ENCODE measurements at regions not wholly inside any gene's neighbourhood (a gene's known extent, or its start where the extent isn't known, plus 50 kb on each side); places are given as distances from the start of the nearest gene placed in this dataset.

DNA sequence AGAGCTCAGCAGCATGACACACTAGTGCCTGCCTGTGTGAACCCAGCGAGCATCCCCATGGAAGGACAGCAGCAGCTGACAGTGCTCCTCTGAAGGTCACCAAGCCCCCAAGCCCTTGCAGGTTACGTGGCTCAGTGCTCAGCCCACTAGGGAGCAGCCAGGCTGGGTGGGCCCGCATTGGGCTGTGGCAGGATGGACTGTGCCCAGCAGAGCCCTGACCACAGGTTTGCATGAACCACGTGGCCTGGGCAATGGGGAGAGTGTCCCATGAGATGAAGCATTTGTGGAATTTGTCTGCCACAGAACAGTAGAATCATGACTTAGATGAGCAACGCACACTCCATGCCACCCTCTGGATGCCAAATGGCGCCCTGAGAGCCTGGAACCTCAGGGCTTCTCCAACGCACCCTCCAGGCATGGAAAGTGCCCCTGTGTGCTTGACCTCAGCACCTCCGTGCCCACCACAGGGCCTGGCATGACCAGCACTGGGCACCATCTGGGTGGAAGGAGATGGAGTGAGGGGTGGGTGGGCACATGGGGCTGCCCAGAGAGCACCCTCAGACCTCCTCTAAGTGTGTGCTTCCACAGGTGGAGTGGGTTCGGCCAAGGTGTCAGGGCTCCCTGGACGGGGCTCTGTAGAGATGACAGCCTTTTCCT, 216.1 kb upstream of the RAB6C start:
- Histone ChIP-seq H3K36me3 (no peaks in the 10 kb centered on the region), H3K4me1 (ENCODE audit: control insufficient read depth in 1 of 2, insufficient read depth in 1 of 2, low read depth in 1 of 2, low read length in 1 of 2) (peaks cover 0 to 5% of the 10 kb centered on the region in 2 experiments), H3K4me3 (ENCODE audit: low read depth in 1 of 2, low read length in 1 of 2) (no peak overlapping the region), H3K9me3 (no peaks in the 10 kb centered on the region), H3K27ac (no peak overlapping the region), H3K27me3 (peaks cover 7% of the 10 kb centered on the region)
- TF ChIP-seq, protein P1, sequence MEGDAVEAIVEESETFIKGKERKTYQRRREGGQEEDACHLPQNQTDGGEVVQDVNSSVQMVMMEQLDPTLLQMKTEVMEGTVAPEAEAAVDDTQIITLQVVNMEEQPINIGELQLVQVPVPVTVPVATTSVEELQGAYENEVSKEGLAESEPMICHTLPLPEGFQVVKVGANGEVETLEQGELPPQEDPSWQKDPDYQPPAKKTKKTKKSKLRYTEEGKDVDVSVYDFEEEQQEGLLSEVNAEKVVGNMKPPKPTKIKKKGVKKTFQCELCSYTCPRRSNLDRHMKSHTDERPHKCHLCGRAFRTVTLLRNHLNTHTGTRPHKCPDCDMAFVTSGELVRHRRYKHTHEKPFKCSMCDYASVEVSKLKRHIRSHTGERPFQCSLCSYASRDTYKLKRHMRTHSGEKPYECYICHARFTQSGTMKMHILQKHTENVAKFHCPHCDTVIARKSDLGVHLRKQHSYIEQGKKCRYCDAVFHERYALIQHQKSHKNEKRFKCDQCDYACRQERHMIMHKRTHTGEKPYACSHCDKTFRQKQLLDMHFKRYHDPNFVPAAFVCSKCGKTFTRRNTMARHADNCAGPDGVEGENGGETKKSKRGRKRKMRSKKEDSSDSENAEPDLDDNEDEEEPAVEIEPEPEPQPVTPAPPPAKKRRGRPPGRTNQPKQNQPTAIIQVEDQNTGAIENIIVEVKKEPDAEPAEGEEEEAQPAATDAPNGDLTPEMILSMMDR (IDR thresholded peaks at IDR 0.05), result no peak

DNA sequence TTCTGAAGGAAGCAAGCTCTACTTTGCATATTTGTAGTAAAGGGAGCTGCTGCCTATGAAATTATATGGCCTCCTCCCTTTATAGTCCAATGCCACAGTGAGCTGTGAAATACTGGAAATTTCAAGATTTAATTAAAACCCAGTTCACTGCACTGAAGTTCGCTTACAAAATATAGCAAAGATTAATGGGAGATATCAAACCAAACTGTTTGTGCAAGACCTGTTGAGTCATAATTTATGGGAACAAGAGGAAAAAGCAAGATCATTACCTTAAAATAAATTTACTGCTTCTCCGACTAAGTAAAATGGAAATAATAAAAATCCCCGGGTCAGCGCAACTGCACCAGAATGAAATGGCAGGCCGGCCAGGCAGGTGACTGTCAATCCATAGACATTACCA, 215.5 kb upstream of the RAB6C start:
- peaks cover 7% of the 10 kb centered on the region for H3K27me3 ChIP-seq
- H3K9me3 ChIP-seq, result no peaks in the 10 kb centered on the region
- H3K4me3 ChIP-seq (ENCODE audit: low read depth in 1 of 2, low read length in 1 of 2), result no peak overlapping the region
- TF ChIP-seq, protein P1 (IDR thresholded peaks at IDR 0.05), result no peak
- H3K36me3 ChIP-seq, result no peaks in the 10 kb centered on the region
- no peak overlapping the region for H3K27ac ChIP-seq
- H3K4me1 ChIP-seq (ENCODE audit: control insufficient read depth in 1 of 2, insufficient read depth in 1 of 2, low read depth in 1 of 2, low read length in 1 of 2), result peaks cover 0 to 1% of the 10 kb centered on the region in 2 experiments

DNA sequence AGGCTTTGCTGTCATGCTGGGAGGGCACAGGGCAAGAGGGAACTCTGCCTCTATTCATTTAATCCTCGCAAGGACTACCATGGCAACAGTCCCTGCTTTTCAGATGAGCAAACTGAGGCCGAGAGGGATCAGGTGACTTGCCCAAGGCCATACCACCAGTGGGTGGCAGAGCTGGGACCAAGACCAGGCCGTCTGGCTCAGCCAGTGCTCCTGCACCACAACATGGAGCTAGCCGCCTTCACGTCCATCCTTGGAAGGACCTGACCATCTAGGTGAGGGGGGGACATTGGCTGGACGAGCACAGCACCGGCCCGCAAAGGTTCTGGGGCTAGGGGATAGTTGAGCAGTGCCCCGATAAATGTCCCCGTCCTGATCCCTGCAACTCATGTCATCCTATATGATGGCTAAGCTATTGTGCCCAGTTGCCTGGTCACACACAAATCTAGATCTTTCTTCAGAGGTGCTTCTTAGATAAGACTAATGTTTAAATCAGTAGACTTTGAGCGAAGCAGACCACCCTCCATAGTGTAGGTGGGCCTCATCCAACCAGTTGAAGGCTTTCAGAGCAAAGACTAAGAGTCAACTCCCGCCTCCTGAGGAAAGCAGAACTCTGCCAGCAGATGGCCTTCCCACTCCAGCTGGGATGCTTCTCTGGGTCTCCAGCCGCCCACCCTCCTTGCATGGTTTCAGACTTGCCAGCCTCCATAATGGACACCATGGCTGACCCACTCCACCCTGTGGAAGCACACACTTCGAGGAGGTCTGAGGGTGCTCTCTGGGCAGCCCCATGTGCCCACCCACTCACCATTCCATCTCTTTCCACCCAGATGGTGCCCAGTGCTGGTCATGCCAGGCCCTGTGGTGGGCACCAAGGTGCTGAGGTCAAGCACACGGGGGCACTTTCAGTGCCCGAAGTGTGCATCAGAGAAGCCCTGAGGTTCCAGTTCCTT, 214.8 kb upstream of the RAB6C start:
- Histone ChIP-seq H3K9me3 (no peaks in the 10 kb centered on the region), H3K4me1 (ENCODE audit: control insufficient read depth in 1 of 2, insufficient read depth in 1 of 2, low read depth in 1 of 2, low read length in 1 of 2) (no peaks in the 10 kb centered on the region), H3K27ac (no peak overlapping the region), H3K27me3 (peaks cover 7% of the 10 kb centered on the region), H3K4me3 (ENCODE audit: low read depth in 1 of 2, low read length in 1 of 2) (no peak overlapping the region), H3K36me3 (no peaks in the 10 kb centered on the region)
- TF ChIP-seq, protein P1 (IDR thresholded peaks at IDR 0.05), result no peak

DNA sequence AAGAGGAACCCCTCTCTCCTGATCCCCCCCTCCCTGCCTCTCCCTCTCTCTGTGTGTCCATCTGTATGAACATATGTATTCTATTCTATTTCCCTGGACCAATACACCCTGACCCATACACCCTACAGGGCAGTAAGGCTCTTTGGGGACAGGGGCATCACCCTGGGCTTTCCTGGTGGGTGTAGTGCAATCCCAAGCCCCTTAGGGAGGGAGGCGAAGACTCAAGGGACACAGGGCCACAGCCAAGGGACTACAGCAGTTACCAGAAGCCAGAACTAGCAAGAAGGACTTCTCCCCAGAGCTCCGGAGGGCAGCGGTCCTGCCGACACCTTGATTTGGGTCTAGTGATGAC, 214.2 kb upstream of the RAB6C start:
- no peaks in the 10 kb centered on the region for H3K36me3 ChIP-seq
- H3K4me3 ChIP-seq (ENCODE audit: low read depth in 1 of 2, low read length in 1 of 2), result no peak overlapping the region
- H3K27me3 ChIP-seq, result peaks cover 7% of the 10 kb centered on the region
- H3K9me3 ChIP-seq, result no peaks in the 10 kb centered on the region
- H3K4me1 ChIP-seq (ENCODE audit: control insufficient read depth in 1 of 2, insufficient read depth in 1 of 2, low read depth in 1 of 2, low read length in 1 of 2), result no peaks in the 10 kb centered on the region
- no peak overlapping the region for H3K27ac ChIP-seq
- TF ChIP-seq, protein P1 (IDR thresholded peaks at IDR 0.05), result no peak

DNA sequence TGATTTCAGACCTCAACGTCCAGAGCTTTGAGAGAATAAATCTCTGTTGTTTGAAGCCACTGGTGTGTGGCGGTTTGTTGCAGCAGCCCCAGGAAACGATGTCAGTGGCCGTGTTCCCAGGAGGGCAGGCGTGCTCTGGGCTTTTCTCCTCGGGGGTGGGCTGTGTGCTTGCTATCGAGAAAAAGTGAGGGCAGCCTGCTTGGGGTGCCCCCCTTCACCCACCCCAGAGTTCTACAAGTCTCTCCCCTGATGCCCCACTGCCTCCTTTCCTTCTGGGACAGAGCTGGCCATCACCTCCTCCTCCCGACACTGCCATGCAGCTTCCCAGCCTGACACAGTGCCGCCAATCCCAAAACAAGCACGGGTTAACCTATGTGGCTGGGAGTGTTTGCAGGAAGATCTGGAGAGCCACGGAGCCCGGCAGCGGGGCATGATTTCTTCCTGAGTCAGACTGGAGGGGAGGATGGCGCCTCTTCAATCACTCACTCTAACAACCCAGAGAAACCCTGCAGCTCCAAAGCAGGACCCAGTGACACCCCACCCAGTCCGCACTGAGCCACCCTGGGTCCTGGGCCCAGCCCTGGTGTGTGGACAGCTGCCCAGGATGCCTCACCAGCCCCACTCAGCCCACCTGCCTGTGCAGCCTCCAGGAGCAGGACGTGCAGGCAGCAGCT, 213.7 kb upstream of the RAB6C start:
- Histone ChIP-seq H3K36me3 (no peaks in the 10 kb centered on the region), H3K4me1 (ENCODE audit: control insufficient read depth in 1 of 2, insufficient read depth in 1 of 2, low read depth in 1 of 2, low read length in 1 of 2) (no peaks in the 10 kb centered on the region), H3K9me3 (no peaks in the 10 kb centered on the region), H3K4me3 (ENCODE audit: low read depth in 1 of 2, low read length in 1 of 2) (no peak overlapping the region), H3K27me3 (peaks cover 7% of the 10 kb centered on the region), H3K27ac (no peak overlapping the region)
- TF ChIP-seq, protein P1 (IDR thresholded peaks at IDR 0.05), result no peak
